Activated naive CD4-positive, alpha-beta T cell treated with anti-CD3 and anti-CD28 coated beads for 36 hours (primary cell): ENCODE measurements at regions not wholly inside any gene's neighbourhood (a gene's known extent, or its start where the extent isn't known, plus 50 kb on each side); places are given as distances from the start of the nearest gene placed in this dataset.

Experiments used
- CTCF ChIA-PET: fragments of 350-600 bp; sonication (Branson Sonifier 250); formaldehyde crosslinking; loops from one replicate; lab custom pipeline; 2021; ENCODE audit warnings: antibody characterized with exemption; lab: Charles Lee
- DNase-seq: peaks from one replicate; pipeline ENCODE4 v3.0.0-alpha.2; 2020
- H3K27ac Mint-ChIP-seq: one replicate; pipeline ENCODE4 v1.8.0; 2021; ENCODE audit warnings: mild to moderate bottlenecking, mixed read lengths
- H3K27me3 Mint-ChIP-seq: one replicate; pipeline ENCODE4 v1.8.0; 2021; ENCODE audit warnings: low read depth, mixed read lengths
- H3K36me3 Mint-ChIP-seq: one replicate; pipeline ENCODE4 v1.8.0; 2021; ENCODE audit warnings: low read depth, mixed read lengths
- H3K4me1 Mint-ChIP-seq: one replicate; pipeline ENCODE4 v1.8.0; 2021; ENCODE audit warnings: low read depth, mixed read lengths
- H3K4me3 Mint-ChIP-seq: one replicate; pipeline ENCODE4 v1.8.0; 2021; ENCODE audit warnings: mild to moderate bottlenecking, moderate library complexity, mixed read lengths
- H3K9me3 Mint-ChIP-seq: one replicate; pipeline ENCODE4 v1.8.0; 2021; ENCODE audit warnings: mixed read lengths
- intact Hi-C: fragments of 100-400 bp; cut with micrococcal nuclease; formaldehyde crosslinking; loops from one replicate; pipeline ENCODE4 v1.15.1; 2023

DNA sequence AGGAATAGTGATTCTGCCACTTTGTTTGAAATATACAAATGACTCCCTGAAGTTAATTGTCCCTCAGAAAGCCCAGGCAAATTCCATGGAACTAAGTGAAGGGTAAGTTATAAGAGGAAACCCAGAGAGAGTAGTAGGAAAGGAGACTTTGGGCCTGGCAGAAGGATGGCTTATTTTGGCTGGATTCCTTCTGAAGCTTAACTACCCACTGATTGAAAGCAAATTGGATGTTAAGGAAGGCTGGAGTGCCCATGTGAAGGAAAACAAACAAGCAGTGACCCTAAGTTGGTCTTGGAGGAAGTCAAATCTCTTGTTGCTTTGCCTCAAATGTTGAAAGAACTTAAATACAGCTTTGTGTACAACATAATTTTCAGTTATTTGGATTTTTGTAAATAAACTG, 1106.4 kb upstream of the ZEB2 start:
- DNase-seq, result no peak
- intact Hi-C loops, result no loop called here
- H3K36me3 Mint-ChIP-seq, result no peaks in the 10 kb centered on the region
- no peak overlapping the region for H3K27ac Mint-ChIP-seq
- H3K4me3 Mint-ChIP-seq, result no peak overlapping the region
- H3K4me1 Mint-ChIP-seq, result no peaks in the 10 kb centered on the region
- H3K27me3 Mint-ChIP-seq, result no peaks in the 10 kb centered on the region
- no peaks in the 10 kb centered on the region for H3K9me3 Mint-ChIP-seq
- CTCF ChIA-PET, result no interaction called here

DNA sequence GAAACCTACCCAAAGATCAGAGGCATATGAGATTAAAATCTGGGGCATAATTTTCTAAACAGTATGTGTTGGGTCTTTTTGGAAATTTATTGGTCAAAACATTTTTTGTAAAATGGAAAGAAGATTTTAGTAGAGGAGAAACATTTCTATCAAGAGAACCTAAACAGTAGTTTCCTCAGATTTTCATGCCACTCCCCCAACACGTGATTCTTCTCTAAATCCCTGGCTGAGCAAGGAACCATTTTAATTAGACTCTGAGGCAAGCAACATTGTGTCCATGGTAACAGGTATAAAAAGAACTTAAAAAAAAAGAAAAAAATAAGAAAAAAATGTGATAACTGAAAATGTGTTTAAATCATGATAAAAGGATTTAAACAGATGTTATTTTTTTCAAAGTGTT, 1105.2 kb upstream of the ZEB2 start:
- no peaks in the 10 kb centered on the region for H3K36me3 Mint-ChIP-seq
- H3K27me3 Mint-ChIP-seq, result no peaks in the 10 kb centered on the region
- H3K27ac Mint-ChIP-seq, result no peak overlapping the region
- no peak overlapping the region for H3K4me3 Mint-ChIP-seq
- DNase-seq, result no peak
- intact Hi-C loops, result no loop called here
- CTCF ChIA-PET, result no interaction called here
- H3K9me3 Mint-ChIP-seq, result no peaks in the 10 kb centered on the region
- no peaks in the 10 kb centered on the region for H3K4me1 Mint-ChIP-seq

DNA sequence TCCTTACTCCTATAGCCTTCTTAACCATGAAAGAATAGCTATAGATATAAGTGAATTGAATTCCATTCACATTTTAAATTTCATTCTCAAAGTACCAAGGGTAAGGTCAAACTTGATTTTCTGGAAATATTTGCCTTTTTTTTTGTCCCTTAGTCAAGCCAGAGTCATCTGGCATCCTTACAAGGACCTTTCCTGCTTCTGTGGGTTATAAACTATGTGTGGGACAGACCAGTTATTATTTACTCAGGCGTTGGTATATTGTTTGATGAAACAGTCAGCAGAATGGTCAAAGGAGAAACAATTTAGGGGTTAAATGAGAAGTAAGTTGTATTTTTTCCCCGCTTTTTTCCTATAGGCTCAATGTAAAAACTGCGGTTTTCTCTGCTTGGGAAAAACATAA, 1103.2 kb upstream of the ZEB2 start:
- Mint-ChIP-seq H3K4me3 (no peak overlapping the region), H3K9me3 (no peaks in the 10 kb centered on the region), H3K27ac (no peak overlapping the region), H3K36me3 (no peaks in the 10 kb centered on the region), H3K27me3 (no peaks in the 10 kb centered on the region), H3K4me1 (no peaks in the 10 kb centered on the region)
- intact Hi-C loops, result no loop called here
- DNase-seq, result no peak
- CTCF ChIA-PET, result interaction anchor here (0.7 kb wide), 1 partner anchor 480 kb away, joined by 4 read pairs; no protein-coding TSS in a partner anchor

DNA sequence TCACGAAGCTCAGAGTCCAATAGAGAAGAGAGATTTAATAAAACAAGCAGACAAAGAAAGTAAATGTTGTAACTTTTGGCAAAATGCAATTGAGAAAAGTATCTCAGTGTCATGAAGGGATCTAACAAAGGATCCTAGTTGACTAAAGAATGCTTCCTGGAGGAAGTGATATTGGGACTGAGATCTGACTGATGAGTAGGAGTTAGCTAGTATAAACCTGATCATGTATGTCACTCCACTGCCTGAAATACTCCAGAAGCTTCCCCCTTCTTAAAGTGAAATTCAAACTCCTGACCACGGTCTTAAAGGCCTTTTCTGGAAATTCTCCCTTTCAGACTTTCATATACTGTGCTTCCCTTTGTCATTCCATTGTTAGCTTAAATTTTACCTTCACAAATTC, 1102.4 kb upstream of the ZEB2 start:
- DNase-seq, result no peak
- intact Hi-C loops, result no loop called here
- H3K4me3 Mint-ChIP-seq, result no peak overlapping the region
- H3K27me3 Mint-ChIP-seq, result no peaks in the 10 kb centered on the region
- H3K4me1 Mint-ChIP-seq, result no peaks in the 10 kb centered on the region
- peaks cover 2% of the 10 kb centered on the region for H3K9me3 Mint-ChIP-seq
- no peaks in the 10 kb centered on the region for H3K36me3 Mint-ChIP-seq
- CTCF ChIA-PET, result no interaction called here
- no peak overlapping the region for H3K27ac Mint-ChIP-seq

GRCh38 chr2:145617906-145618305, 1098.0 kb upstream of the ZEB2 start:
- Mint-ChIP-seq H3K4me3 (no peak overlapping the region), H3K9me3 (peaks cover 7% of the 10 kb centered on the region), H3K27me3 (no peaks in the 10 kb centered on the region), H3K36me3 (no peaks in the 10 kb centered on the region), H3K4me1 (no peaks in the 10 kb centered on the region), H3K27ac (no peak overlapping the region)
- intact Hi-C loops, result no loop called here
- CTCF ChIA-PET, result no interaction called here
- DNase-seq, result no peak

GRCh38 chr2:145617420-145617819, 1097.5 kb upstream of the ZEB2 start:
- H3K27me3 Mint-ChIP-seq, result no peaks in the 10 kb centered on the region
- H3K4me3 Mint-ChIP-seq, result no peak overlapping the region
- H3K27ac Mint-ChIP-seq, result no peak overlapping the region
- peaks cover 7% of the 10 kb centered on the region for H3K9me3 Mint-ChIP-seq
- H3K36me3 Mint-ChIP-seq, result no peaks in the 10 kb centered on the region
- H3K4me1 Mint-ChIP-seq, result no peaks in the 10 kb centered on the region
- CTCF ChIA-PET, result no interaction called here
- no peak for DNase-seq
- intact Hi-C loops, result no loop called here

GRCh38 chr2:145615626-145616025, 1095.7 kb upstream of the ZEB2 start:
- no peaks in the 10 kb centered on the region for H3K27me3 Mint-ChIP-seq
- H3K9me3 Mint-ChIP-seq, result peaks cover 7% of the 10 kb centered on the region
- CTCF ChIA-PET, result no interaction called here
- H3K27ac Mint-ChIP-seq, result no peak overlapping the region
- H3K36me3 Mint-ChIP-seq, result no peaks in the 10 kb centered on the region
- H3K4me3 Mint-ChIP-seq, result no peak overlapping the region
- DNase-seq, result no peak
- intact Hi-C loops, result no loop called here
- no peaks in the 10 kb centered on the region for H3K4me1 Mint-ChIP-seq

GRCh38 chr2:145609951-145610350, 1090.0 kb upstream of the ZEB2 start:
- Mint-ChIP-seq H3K9me3 (peaks cover 5% of the 10 kb centered on the region), H3K27me3 (peaks cover 1% of the 10 kb centered on the region), H3K4me3 (no peak overlapping the region), H3K27ac (no peak overlapping the region), H3K36me3 (no peaks in the 10 kb centered on the region), H3K4me1 (no peaks in the 10 kb centered on the region)
- intact Hi-C loops, result no loop called here
- DNase-seq, result no peak
- CTCF ChIA-PET, result interaction anchor here (0.6 kb wide), 1 partner anchor 19 kb away, joined by 3 read pairs; no protein-coding TSS in a partner anchor

- no peaks in the 10 kb centered on the region for H3K27me3 Mint-ChIP-seq
- no peak overlapping the region for H3K4me3 Mint-ChIP-seq
- H3K36me3 Mint-ChIP-seq, result no peaks in the 10 kb centered on the region
- H3K27ac Mint-ChIP-seq, result no peak overlapping the region
- CTCF ChIA-PET, result interaction anchor here (0.6 kb wide), 1 partner anchor 150 kb away, joined by 3 read pairs; no protein-coding TSS in a partner anchor
- intact Hi-C loops, result no loop called here
- no peaks in the 10 kb centered on the region for H3K4me1 Mint-ChIP-seq
- DNase-seq, result no peak
- peaks cover 5% of the 10 kb centered on the region for H3K9me3 Mint-ChIP-seq
Measured at GRCh38 chr2:145601361-145601925, 1081.5 kb upstream of the ZEB2 start.

DNA sequence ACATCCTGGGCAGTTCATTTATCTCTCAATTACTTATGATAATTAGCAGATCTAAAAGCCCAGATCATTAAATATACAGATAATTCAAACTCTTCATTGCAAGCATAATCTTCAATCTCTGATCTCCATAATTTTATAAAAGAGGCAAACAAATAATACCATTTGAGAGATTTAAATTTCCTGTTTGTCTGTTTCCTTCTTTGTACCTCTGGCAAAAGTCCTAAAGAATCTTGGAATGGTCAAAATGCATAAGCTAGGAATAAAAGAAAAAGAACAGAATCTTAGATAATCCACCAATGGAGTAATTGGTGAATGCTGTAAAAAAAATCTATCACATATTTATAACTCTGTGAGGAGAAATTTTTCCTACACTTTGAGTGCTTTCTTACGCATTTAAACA, 1080.9 kb upstream of the ZEB2 start:
- Mint-ChIP-seq H3K4me1 (no peaks in the 10 kb centered on the region), H3K4me3 (no peak overlapping the region), H3K9me3 (peaks cover 5% of the 10 kb centered on the region), H3K36me3 (no peaks in the 10 kb centered on the region), H3K27ac (no peak overlapping the region), H3K27me3 (no peaks in the 10 kb centered on the region)
- intact Hi-C loops, result no loop called here
- CTCF ChIA-PET, result no interaction called here
- DNase-seq, result no peak

DNA sequence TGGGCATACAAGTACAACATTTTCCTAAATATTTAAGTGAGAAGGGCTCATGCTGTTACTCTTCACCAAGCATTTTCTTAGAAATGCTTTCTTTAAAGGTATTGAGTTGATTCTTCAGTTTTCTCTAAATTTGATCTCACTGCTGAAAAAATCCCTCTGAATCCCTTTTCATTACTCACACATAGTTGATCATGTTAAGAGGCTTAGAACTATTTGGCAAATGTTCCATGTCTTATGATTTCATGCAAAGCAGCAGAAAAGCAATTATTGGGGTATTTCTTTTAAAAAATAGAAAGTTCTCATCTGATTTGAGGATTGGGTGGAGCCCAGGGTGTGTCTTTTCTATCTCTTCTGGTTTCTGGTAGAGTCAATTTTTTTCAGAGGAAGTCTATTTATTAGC, 1079.8 kb upstream of the ZEB2 start:
- peaks cover 1% of the 10 kb centered on the region for H3K9me3 Mint-ChIP-seq
- DNase-seq, result no peak
- H3K36me3 Mint-ChIP-seq, result no peaks in the 10 kb centered on the region
- no peaks in the 10 kb centered on the region for H3K4me1 Mint-ChIP-seq
- H3K27me3 Mint-ChIP-seq, result no peaks in the 10 kb centered on the region
- no peak overlapping the region for H3K4me3 Mint-ChIP-seq
- no peak overlapping the region for H3K27ac Mint-ChIP-seq
- CTCF ChIA-PET, result no interaction called here
- intact Hi-C loops, result no loop called here

DNA sequence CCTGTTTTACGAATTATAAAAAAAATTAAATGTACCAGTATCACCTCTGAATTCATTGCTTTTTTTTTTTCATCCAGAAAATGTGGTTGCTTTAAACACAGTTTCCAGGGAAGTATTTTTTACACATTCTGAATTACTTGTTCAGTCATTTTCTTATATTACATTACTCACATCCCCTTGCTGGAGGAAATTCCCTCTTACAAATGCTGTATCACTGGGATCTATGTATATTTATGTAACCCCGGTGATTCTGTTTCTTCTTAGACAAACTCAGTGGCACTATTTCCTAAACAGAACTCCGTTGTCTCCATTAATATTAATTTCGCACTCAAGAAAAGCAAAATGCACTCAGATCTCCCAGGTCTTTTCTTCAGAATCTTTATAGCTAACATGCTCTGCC, 1078.5 kb upstream of the ZEB2 start:
- CTCF ChIA-PET, result interaction anchor here (0.6 kb wide), 1 partner anchor 79 kb away, joined by 3 read pairs; no protein-coding TSS in a partner anchor
- Mint-ChIP-seq H3K4me3 (no peak overlapping the region), H3K4me1 (no peaks in the 10 kb centered on the region), H3K27ac (no peak overlapping the region), H3K36me3 (no peaks in the 10 kb centered on the region), H3K27me3 (no peaks in the 10 kb centered on the region), H3K9me3 (no peaks in the 10 kb centered on the region)
- no peak for DNase-seq
- intact Hi-C loops, result no loop called here

DNA sequence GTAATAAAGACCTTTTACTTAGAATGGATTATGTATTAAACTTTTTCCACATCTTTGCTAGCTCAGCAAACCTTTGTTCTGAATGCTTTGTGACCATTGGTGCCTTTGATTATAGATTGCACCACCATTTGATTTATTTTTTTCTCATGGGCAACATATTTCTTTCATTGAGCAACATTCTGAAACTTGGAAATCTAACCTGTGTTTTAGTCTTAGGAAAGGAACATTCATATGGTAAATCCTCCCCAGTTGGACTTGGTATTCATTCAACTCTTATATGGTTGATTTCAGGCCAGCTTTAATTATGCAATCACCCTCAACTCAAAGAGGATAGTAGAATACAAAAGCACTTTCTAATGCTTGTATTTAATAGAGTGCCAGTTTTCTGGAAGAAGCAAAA, 1077.9 kb upstream of the ZEB2 start:
- Mint-ChIP-seq H3K9me3 (no peaks in the 10 kb centered on the region), H3K36me3 (no peaks in the 10 kb centered on the region), H3K4me1 (no peaks in the 10 kb centered on the region), H3K4me3 (no peak overlapping the region), H3K27ac (no peak overlapping the region), H3K27me3 (no peaks in the 10 kb centered on the region)
- CTCF ChIA-PET, result no interaction called here
- DNase-seq, result no peak
- intact Hi-C loops, result no loop called here
